WTC11 (cell line): ENCODE measurements at regions not wholly inside any gene's neighbourhood (a gene's known extent, or its start where the extent isn't known, plus 50 kb on each side); places are given as distances from the start of the nearest gene placed in this dataset.

Experiments used
- CTCF ChIP-seq: fragments of 200-600 bp; IDR thresholded peaks from 2 replicates; pipeline ENCODE4 v1.8.0; 2022; ENCODE audit warnings: antibody characterized with exemption
- ETV6 ChIP-seq: sonication (generic); formaldehyde crosslinking; IDR thresholded peaks from 2 replicates; pipeline ENCODE4 v1.8.1; 2022; ENCODE audit warnings: mild to moderate bottlenecking, missing genetic modification reagents
- FOXP1 ChIP-seq: sonication (generic); formaldehyde crosslinking; IDR thresholded peaks from 2 replicates; pipeline ENCODE4 v1.8.0; 2022; ENCODE audit warnings: missing genetic modification reagents, mild to moderate bottlenecking, moderate library complexity, borderline replicate concordance
- GABPB1 ChIP-seq: sonication (generic); formaldehyde crosslinking; IDR thresholded peaks from 2 replicates; pipeline ENCODE4 v1.8.1; 2023; ENCODE audit warnings: mild to moderate bottlenecking, missing genetic modification reagents
- IRF1 ChIP-seq: sonication (generic); formaldehyde crosslinking; IDR thresholded peaks from 2 replicates; pipeline ENCODE4 v1.8.0; 2023; ENCODE audit warnings: missing genetic modification reagents
- MXD4 ChIP-seq: fragments of 250-450 bp; sonication (Bioruptor Pico); IDR thresholded peaks from 2 replicates; pipeline ENCODE4 v1.8.0; 2021; ENCODE audit warnings: mild to moderate bottlenecking, moderate library complexity, borderline replicate concordance
- SMAD4 ChIP-seq: sonication (generic); formaldehyde crosslinking; IDR thresholded peaks from 2 replicates; pipeline ENCODE4 v1.8.0; 2022; ENCODE audit warnings: mild to moderate bottlenecking, missing genetic modification reagents
- SP1 ChIP-seq: sonication (generic); formaldehyde crosslinking; conservative IDR thresholded peaks from 2 replicates; pipeline ENCODE4 v1.8.1; 2022; ENCODE audit warnings: missing genetic modification reagents
- ZNF121 ChIP-seq: sonication (generic); formaldehyde crosslinking; IDR thresholded peaks from 2 replicates; pipeline ENCODE4 v1.8.0; 2023; ENCODE audit warnings: missing genetic modification reagents
- TF ChIP-seq, protein P1 (sequence below): sonication (generic); formaldehyde crosslinking; IDR thresholded peaks from 2 replicates; pipeline ENCODE4 v1.8.1; 2023; ENCODE audit warnings: mild to moderate bottlenecking, moderate library complexity, missing genetic modification reagents

DNA sequence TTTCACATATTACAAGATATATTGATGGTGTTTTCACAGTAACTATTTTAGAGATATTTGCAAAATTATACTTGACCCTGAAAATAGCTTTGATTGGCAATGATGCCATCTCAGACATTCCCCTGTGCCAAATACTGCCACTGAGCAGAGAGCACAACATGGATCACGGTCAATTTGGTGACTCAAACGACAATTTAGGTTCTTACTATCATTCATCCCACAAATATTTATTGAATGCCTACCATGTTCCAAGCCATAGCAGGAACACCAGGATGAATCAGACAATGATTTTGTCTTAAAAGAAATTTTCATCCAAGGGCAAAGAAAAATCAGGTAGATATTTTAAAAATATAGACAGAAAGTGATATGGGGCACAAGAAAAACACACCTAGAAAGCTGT is 153.2 kb upstream of the ADO start:
- no peak for TF ChIP-seq CTCF
- TF ChIP-seq MXD4 (CRISPR knock-in tag) = no peak
- TF ChIP-seq SMAD4 = no peak
- TF ChIP-seq, protein P1, sequence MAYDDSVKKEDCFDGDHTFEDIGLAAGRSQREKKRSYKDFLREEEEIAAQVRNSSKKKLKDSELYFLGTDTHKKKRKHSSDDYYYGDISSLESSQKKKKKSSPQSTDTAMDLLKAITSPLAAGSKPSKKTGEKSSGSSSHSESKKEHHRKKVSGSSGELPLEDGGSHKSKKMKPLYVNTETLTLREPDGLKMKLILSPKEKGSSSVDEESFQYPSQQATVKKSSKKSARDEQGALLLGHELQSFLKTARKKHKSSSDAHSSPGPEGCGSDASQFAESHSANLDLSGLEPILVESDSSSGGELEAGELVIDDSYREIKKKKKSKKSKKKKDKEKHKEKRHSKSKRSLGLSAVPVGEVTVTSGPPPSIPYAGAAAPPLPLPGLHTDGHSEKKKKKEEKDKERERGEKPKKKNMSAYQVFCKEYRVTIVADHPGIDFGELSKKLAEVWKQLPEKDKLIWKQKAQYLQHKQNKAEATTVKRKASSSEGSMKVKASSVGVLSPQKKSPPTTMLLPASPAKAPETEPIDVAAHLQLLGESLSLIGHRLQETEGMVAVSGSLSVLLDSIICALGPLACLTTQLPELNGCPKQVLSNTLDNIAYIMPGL (CRISPR knock-in tag) = no peak
- no peak for TF ChIP-seq FOXP1
- no peak for TF ChIP-seq ETV6 (CRISPR knock-in tag)
- no peak for TF ChIP-seq SP1 (CRISPR knock-in tag)
- no peak for TF ChIP-seq IRF1 (CRISPR knock-in tag)
- no peak for TF ChIP-seq GABPB1 (CRISPR knock-in tag)
- TF ChIP-seq ZNF121 = no peak
